CD1c-positive myeloid dendritic cell (primary cell): ENCODE measurements at regions not wholly inside any gene's neighbourhood (a gene's known extent, or its start where the extent isn't known, plus 50 kb on each side); places are given as distances from the start of the nearest gene placed in this dataset.
"Not testable (repeated sequence)": the region's sequence is repeated elsewhere in the genome, so short reads cannot be mapped to it uniquely, and the experiment has no call there.

Experiments
- DNase-seq: peaks from one replicate; pipeline ENCODE4 v3.0.0-alpha.2; 2016; ENCODE audit errors: extremely low spot score

- DNase-seq: no peak
Measured at GRCh38 chr9:81741103-81741502, 51.8 kb upstream of the TLE1 start.

DNA sequence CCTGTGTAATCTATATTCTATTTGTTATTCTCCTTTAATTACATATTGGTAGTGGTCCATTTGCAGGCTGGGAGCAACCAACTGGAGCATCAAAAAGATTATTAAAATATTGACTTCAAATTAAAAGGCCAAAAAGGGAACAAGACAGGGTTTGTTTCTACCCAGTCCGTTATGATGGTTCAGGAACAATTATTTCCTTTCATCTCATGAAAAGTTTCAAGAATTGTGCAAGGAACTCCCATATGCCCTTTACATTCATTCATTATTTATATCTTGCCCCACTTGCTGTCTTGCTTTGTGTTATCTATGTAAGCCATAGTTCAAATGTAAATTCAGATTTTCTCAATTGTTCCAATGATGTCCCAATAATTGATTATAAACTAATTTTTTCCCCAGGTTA is 58.7 kb upstream of the TLE1 start:
- no peak for DNase-seq

GRCh38 chr9:81753436-81753835 is 64.1 kb upstream of the TLE1 start:
- no peak for DNase-seq

- no peak for DNase-seq
Measured at GRCh38 chr9:81754245-81754644, 64.9 kb upstream of the TLE1 start.

GRCh38 chr9:81755721-81756120 is 66.4 kb upstream of the TLE1 start:
- no peak for DNase-seq

- no peak for DNase-seq
Measured at GRCh38 chr9:81756561-81756960, 67.2 kb upstream of the TLE1 start.

GRCh38 chr9:81758123-81758797 is 68.9 kb upstream of the TLE1 start:
- no peak for DNase-seq

GRCh38 chr9:81759680-81760215 is 70.4 kb upstream of the TLE1 start:
- no peak for DNase-seq

- DNase-seq: no peak
Measured at GRCh38 chr9:81767921-81768320, 78.6 kb upstream of the TLE1 start.

DNA sequence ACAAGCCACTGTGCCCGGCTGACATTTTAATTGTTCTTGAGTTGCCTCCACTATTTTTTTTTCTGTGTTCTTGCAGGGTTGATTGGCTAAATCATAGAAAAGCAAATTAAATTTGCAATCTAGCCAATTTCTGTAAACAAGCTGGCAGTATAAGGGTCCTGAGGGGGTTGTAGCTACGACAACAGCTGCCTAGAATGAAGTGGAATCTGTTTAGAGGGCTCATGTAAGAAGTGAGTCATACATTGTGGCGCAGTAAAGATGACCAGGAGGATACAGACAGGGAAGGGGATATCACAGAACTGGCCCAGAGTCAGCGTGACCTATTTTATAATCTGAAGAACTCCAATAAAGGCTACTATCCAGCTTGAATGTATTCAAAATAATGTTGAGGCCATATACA is 82.2 kb upstream of the TLE1 start:
- no peak for DNase-seq

DNA sequence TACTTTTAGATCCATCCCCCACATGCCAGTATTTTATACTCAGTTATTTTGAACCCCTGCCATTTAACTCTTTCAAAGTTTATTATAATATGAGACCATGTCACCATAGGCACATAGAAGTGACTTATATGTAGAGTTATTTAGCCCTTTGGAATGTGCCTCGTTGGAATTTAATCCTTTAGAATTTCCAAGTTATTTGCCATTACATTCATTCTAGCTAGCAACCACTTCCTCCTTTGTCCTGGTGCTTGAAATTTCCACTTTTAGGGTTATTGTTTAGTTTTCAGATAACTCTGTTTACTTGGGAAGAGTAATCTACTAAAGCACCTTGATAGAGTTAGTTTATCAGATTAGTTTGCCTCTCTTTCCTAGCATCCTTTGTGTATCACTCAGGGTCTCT is 82.8 kb upstream of the TLE1 start:
- DNase-seq: no peak

- DNase-seq: no peak
Measured at GRCh38 chr9:81776390-81776789, 87.0 kb upstream of the TLE1 start.

DNA sequence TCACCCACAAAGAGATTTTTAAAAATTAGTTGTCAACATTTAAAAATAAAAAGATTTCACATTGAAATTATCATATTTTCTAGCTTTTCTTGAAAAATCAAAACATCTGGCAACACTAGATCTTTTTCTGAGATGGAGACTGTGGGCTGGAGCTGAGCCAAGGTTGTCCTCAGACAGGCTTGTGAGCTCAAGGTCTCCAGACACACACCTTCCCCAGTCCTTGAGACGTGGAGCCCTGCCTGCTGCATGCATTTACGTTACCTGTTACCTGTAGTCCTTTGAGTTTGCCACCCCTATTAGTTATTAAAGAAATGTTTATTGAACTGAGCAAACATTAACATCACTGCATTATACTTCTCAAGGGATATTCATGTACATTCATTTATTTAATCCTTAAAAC is 87.5 kb upstream of the TLE1 start:
- DNase-seq: no peak

GRCh38 chr9:81777482-81777881 is 88.1 kb upstream of the TLE1 start:
- DNase-seq: no peak

DNA sequence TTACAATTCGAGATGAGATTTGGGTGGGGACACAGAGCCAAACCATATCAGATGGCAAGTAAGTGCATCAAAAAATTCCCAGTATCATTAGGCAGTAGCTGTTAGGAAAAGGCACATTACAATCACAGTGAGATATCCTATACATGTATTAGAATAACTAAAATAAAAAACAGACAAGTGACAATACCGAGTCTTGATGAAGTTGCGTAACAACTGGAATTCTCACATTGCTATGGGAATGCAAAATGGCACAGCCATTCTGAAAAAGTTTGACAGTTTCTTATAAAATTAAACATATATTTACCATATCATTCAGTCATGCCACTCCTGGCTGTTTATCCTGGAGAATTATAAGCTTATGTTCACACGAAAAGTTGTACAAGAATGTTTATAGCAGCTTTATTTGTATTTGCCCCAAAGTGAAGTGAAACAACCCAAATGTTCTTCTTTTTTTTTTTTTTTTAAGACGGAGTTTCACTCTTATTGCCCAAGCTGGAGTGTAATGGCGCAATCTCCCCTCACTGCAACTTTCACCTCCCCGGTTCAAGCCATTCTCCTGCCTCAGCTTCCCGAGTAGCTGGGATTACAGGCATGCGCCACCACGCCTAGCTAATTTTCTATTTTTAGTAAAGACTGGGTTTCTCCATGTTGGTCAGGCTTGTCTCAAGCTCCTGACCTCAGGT is 93.1 kb upstream of the TLE1 start:
- DNase-seq: peak; percentile 52

DNA sequence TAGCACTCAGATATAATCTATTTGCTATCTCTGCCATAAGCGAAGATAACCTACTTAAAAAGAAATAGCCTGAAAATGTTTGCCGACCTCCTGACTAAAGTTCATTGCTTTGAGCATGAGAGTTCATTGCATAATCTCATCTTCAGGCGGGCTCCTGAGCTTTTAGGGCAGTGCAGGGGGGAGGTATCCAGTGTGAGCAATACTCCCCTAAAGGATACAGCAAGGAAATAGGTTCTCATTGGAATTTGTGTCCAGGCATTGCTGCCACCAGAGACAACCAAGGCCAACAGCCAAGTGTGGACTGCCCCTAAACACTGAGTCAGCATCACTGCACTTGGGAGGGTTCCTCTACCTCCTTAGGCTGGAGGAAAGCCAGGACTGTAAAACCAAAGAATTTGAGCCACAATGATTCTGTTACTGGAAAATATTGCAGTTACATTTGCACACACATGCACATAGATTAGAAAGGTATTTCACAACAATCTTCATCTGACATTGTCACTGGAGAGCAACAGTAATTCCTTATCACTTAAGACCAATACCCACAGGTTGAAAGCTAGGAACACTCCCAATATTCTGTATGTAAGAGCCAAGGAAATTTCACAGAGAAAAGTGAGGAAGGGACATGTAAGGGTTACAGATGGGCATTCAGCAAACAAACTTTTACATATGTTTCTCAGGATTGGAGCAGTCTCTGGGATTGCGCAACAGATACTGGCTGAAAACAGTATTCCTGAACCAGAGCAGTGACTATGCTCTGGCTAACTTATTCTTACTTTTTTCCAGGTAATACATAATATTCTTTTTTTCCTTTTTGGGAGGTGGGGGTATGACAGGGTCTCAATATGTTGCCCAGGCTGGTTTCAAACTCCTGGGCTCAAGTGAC is 98.6 kb upstream of the TLE1 start:
- DNase-seq: no peak

DNA sequence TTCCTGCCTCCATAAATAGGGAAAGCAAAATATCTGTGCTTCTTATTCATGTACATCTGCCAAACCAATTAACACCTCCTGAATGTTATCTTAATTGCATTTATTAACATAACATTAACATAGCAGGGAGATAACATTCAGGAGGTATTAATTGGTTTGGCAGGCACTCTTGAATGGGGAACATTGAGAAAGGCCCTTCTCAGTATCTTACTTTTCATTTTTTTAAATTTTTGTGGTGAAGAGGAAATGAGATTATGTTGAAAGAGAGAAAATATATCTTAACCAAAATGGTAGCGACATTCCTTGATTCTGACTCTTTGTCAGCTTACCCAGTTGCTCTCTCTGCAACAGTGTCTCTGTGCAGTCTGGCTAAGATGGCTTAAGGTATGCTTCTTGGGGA is 100.4 kb upstream of the TLE1 start:
- DNase-seq: no peak

GRCh38 chr9:81790166-81790565 is 100.8 kb upstream of the TLE1 start:
- no peak for DNase-seq

DNA sequence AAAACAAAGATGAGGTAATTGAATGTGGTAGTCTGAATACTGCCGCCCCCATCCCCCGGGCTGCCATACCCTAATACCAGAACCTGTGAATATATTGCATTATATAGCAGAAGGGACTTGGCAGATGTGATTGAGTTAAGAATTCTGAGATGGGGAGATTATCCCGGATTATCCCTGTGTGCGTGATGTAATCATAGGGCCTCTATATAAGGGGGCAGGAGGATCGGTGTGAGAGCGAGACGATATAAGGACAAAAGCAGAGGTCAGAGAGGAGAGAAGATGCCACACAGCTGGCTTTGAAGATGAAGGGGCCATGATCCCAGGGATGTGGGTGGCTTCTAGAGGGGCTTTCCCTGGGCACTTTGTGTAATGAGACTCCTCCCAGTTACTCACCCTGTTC is 101.7 kb upstream of the TLE1 start:
- DNase-seq: no peak

DNA sequence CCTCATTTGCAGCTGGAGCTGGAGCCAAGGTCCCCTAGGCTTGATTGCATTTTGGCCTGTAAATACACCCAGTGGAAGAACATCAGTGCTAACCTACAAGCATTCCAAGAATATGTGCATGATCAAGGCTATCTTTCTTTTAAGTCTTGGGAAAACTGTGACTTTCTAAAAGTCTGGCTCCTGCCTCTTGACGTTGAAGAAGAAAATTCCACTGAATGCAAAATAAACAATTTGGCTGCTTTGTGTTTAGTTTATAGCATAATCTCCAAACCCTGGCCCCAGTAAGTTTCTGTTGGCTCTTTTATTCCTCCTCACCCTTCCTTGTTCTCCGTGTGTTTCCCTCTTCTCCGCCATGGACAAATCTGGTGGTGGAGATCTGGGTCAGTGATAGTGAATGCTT is 109.3 kb upstream of the TLE1 start:
- no peak for DNase-seq

DNA sequence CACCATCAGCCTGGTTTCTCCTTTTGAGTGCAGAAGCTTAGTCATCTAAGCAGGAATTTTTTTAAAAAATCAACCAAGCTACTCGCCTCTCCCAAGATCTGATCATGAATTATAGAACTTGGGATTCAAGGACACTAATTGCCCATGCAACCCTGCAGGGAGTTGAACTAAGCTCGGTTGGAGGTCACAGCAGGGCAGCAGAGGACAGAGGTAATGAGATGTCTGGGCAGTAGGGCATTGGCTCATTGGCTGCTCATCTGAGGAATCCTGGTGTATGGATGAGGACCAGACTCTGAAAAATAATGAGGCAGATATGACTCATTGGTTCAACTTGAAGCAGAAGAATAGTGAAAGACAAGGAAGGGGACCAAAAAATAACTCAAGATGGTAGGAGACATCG is 111.8 kb upstream of the TLE1 start:
- no peak for DNase-seq

- DNase-seq: no peak
Measured at GRCh38 chr9:81804306-81804705, 115.0 kb upstream of the TLE1 start.

DNA sequence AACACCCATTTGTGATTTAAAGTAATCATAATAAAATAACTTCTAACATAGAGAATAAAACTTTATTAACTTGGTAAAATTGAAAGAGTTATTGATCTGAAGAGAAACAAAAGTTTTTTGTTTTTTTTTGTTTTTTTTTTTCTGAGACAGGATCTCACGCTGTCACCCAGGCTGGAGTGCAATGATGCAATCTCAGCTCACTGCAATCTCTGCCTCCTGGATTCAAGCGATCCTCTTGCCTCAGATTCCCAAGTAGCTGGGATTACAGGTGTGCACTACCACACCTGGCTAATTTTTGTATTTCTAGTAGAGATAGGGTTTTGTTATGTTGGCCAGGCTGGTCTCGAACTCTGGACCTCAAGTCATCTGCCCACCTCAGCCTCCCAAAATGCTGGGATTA is 116.5 kb upstream of the SPATA31D4 start:
- DNase-seq: not testable (repeated sequence)
